ENCODE measurements at regions not wholly inside any gene's neighbourhood (a gene's known extent, or its start where the extent isn't known, plus 50 kb on each side); places are given as distances from the start of the nearest gene placed in this dataset.
"Not testable (repeated sequence)": the region's sequence is repeated elsewhere in the genome, so short reads cannot be mapped to it uniquely, and the experiment has no call there.

- intact Hi-C loops (cut with micrococcal nuclease), result no loop called here
Observed at GRCh38 chr5:15338546-15338945, 161.4 kb upstream of the FBXL7 start.

- intact Hi-C loops (cut with micrococcal nuclease), result no loop called here
Observed at GRCh38 chr5:15334551-15335266, 165.3 kb upstream of the FBXL7 start.

GRCh38 chr5:15333091-15333490 lies 166.9 kb upstream of the FBXL7 start:
- intact Hi-C loops (cut with micrococcal nuclease), result no loop called here

DNA sequence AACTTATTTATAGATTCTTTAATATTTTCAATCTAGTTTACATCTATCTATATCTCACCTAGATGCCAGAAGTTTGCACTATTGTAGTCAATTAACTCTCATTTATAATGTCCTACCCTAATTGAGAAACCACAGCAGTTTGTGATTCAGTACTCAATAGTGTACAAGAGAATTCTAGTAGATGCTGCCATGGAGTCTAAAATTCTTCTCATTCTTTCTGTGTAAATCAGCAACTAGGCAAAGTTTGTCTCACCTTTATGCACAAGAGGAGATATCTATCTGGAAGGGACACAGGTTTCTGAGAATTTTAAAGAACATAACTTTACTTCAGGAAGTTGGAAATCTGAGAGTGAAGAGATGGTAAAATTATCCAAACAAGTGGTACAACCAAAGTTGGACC lies 173.0 kb upstream of the FBXL7 start:
- intact Hi-C loops (cut with micrococcal nuclease), result no loop called here

DNA sequence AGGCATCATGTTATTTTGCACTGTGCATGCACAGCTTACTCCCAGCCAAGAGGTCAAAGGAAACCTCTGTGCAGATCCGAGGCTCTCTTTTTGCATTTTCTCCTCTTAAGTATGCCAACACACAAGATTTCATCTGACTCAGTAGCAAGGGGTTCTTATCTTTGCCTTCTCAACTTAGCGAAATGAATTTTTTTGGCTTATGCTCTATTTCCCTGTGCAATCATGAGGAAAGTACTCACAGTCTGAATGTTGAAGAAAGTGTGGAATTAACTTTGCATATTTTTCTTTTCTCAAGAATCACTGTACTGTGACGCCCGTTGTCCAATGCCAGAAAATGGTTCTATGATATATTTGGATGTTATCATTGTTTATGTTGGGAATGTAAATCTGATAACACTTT lies 173.5 kb upstream of the FBXL7 start:
- intact Hi-C loops (cut with micrococcal nuclease), result no loop called here

- intact Hi-C loops (cut with micrococcal nuclease), result no loop called here
Observed at GRCh38 chr5:15322421-15322820, 177.6 kb upstream of the FBXL7 start.

DNA sequence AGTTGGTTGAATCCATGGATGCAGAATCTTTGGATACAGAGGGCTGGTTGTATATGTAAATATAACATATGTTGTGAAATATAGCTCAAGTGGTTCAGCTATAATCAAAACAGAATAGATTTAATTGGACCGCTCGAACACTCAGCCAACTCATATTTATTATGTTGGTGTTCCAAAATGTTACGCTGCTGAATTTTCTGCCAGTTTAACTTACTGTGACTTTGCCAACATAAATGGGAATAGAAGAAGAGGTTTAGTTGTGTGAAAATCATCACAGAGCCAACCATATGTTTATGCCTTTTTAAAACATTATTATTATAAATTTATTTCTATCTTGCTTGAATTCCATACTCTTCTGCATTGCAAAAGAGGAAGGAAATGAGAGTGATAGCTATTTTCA lies 178.2 kb upstream of the FBXL7 start:
- intact Hi-C loops (cut with micrococcal nuclease), result no loop called here

GRCh38 chr5:15320871-15321270 lies 179.1 kb upstream of the FBXL7 start:
- intact Hi-C loops (cut with micrococcal nuclease), result no loop called here

GRCh38 chr5:15304914-15305834 lies 194.8 kb upstream of the FBXL7 start:
- intact Hi-C loops (cut with micrococcal nuclease), result no loop called here

DNA sequence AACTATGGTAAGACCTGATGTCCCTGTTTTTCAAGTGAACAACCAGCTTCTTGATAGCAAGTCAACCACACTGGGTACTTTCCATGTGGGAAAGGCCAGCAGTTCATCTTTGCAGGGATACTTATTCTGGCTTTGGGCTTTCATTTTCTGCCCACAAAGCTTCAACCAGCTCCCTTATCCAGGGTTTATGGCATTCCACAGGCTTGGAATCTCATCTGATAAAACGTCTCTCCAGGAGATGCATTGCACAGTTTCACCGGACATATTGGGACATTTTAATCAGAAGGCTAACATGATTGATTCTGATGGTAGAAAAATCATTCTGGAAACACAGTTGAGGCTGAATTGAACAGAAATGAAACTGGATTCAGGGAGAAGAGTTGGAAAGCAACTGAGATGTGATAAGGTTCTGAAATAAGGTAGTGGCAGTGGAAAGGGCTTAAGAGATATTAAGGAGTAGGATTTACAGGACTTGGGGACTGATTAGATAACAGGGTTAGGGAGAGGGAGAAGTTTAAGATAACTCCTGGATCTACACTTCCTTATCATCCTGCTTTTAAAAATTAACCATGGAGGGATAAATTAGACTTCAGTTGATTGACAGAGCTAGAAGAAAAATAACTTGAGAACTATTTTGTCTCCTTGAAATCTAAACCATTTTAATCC lies 195.8 kb upstream of the FBXL7 start:
- intact Hi-C loops (cut with micrococcal nuclease), result no loop called here

- intact Hi-C loops (cut with micrococcal nuclease), result no loop called here
Observed at GRCh38 chr5:15300141-15300540, 199.8 kb upstream of the FBXL7 start.

DNA sequence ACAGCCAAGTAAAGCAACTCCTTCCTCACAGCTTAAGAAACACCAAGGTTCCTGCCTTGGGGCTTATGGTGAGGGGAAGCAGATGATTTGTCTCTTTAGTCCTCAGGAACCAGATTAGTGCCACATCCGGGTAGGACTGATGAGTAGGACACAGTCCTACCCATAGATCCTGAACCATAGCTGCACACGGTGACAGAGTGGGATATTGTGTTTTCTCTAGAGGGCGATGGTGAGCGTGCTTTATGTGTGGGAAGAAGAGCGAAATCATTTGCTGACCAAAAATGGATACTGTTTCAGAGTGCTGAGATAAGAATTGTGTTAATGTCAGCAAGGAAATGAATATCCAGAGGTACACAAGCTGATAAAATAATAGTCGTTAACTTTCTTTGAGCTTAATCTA lies 209.0 kb upstream of the FBXL7 start:
- intact Hi-C loops (cut with micrococcal nuclease), result no loop called here

- intact Hi-C loops (cut with micrococcal nuclease), result no loop called here
Observed at GRCh38 chr5:15286650-15287049, 213.3 kb upstream of the FBXL7 start.

- intact Hi-C loops (cut with micrococcal nuclease), result no loop called here
Observed at GRCh38 chr5:15285901-15286583, 213.9 kb upstream of the FBXL7 start.

DNA sequence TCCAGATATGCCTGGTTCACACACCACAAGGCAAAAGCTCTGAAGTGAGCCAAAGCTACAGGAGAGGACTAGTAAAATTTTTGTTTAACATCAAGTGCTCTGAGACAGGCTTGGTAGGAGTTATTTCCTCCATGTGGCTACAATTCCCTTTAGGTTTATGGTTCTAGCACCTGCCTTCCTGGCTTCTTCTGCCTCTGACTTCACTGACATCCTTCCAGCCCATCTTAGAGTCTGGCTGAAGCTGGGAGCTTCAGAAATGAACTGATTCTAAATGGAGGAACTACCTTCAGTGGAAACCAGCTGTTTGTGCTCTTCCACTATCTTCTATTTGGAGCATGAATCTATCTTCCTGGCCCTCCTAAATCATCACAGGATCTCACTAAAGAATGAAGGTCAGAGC lies 215.3 kb upstream of the FBXL7 start:
- intact Hi-C loops (cut with micrococcal nuclease), result no loop called here

DNA sequence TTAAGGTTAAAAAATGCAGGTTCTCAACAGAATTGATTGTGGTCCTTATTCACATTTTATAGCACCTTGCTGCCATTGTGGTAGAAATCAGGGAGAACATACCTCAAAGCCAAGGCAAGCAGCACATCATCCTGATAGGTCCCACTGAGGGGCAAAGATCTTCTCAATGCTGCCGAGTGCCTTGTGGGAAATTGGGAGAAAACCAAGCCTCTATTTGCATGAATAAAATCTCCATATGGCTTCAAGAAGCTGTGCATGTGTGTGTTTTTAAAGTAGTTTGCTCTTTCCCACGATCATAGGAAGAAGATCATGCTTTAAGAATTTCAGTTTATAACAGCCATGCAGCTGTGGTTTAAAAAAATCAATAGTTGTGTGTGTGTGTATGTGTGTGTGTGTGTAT lies 216.9 kb upstream of the FBXL7 start:
- intact Hi-C loops (cut with micrococcal nuclease), result no loop called here

GRCh38 chr5:15282611-15283010 lies 217.4 kb upstream of the FBXL7 start:
- intact Hi-C loops (cut with micrococcal nuclease), result no loop called here

- intact Hi-C loops (cut with micrococcal nuclease), result not testable (repeated sequence)
Observed at GRCh38 chr5:15271596-15271995, 228.4 kb upstream of the FBXL7 start.

DNA sequence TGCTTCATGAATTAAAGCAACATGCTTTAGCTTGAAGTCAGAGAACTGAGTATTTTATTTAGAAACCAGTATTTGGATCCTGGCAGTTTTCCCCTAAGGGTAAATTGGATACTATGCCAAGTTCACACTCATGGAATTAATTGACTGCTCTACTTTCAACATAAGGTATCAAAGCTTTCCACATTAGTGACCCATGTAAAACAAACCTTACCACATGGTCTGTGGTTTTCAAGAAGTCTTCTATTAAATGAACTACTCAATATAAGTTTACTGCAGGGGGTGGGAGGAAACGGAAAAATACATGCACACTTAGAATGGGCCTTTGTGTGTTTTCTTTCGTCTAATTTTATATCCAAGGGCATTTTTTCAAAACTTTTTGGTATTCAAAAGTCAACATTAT lies 232.0 kb upstream of the FBXL7 start:
- intact Hi-C loops (cut with micrococcal nuclease), result no loop called here

- intact Hi-C loops (cut with micrococcal nuclease), result no loop called here
Observed at GRCh38 chr5:15266841-15267240, 233.1 kb upstream of the FBXL7 start.

DNA sequence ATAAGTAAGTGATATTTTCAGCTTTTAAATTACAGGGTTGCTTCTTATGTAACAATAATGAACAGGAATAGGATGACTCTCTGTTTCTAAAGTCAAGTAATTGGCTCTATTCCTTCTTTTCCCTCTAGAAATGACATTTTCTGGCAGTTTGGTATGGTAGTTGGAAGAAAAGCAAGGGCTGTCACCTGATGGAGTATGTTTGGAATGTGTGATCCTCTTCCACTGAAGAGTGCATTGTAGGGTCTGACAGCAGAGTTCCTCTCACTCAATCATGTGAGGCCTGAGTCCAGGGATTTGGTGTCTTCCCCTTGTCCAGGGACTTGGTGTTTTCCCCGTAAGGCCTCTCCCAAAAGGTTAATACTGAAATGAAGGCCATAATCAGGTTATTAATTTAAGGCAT lies 233.8 kb upstream of the FBXL7 start:
- intact Hi-C loops (cut with micrococcal nuclease), result no loop called here

DNA sequence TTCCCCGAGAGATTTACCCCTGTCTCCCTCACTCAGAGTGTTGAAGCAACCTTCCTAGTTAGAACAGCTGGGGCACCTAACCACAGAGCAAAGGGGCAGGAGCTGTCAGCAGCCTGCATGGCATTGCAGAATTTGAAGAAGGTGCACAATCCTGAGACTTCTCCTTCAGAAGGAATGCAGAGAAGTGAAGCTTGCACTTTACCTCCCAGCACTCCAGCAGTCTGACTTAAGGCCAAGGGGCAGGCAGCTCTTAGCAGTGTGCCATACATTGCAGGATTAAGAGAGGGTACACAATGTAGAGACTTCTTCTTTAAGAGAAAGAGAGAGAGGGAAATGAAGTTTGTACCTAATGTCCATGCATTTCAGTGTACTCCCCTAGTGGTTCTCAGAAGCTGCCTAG lies 236.0 kb upstream of the FBXL7 start:
- intact Hi-C loops (cut with micrococcal nuclease), result no loop called here

Data from T-helper 1 cell treated with Interleukin-12 subunit alpha and Interleukin-12 subunit beta and Interleukin-4 antibody, amounts not matched to agents 30 ng/mL and 1 ng/mL, for 36 hours (primary cell).